HG03175 (cell line): ENCODE measurements at regions not wholly inside any gene's neighbourhood (a gene's known extent, or its start where the extent isn't known, plus 50 kb on each side); places are given as distances from the start of the nearest gene placed in this dataset.

Experiments used
- ATAC-seq: cut with Tn5 transposase; IDR thresholded peaks from one replicate; pipeline ENCODE4 v1.9.1; 2021; ENCODE audit warnings: mild to moderate bottlenecking, moderate library complexity; ENCODE audit not compliant: unreplicated experiment

DNA sequence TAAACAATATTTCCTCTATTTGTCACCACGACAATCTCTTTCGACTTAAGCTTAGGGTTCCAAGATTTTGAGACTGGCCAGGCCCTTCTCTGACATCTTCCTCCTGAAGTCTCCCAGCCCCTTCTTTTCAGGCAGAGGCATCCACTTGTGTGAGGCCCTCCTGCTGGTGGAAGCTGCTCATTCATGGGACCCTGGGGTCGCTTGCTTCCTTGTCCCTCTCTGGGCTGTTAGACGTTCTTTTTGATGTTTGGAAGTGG is 188.2 kb upstream of the APCDD1 start:
- ATAC-seq, result no peak

GRCh38 chr18:10269261-10269660 is 185.2 kb upstream of the APCDD1 start:
- ATAC-seq, result no peak

DNA sequence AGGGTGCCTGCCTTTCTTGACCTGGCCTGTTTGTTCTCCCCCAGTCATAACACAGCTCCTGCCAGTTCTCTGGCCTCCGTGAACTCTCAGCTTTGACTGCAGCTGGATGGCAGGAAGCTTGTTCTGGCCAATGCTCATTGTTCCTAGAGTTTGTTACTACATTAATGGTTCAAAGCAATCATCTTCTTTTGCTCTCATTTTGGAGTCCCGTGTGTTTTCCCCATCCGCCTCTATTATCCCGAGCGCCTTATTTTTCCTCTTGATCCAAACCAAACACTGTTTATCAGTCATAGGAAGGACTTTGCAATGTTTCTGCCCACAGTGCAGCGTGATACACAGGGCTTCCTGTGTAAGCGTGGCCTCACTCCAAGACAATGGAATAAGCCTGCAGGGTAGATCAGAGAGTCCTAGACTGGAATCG is 184.3 kb upstream of the APCDD1 start:
- ATAC-seq, result no peak

DNA sequence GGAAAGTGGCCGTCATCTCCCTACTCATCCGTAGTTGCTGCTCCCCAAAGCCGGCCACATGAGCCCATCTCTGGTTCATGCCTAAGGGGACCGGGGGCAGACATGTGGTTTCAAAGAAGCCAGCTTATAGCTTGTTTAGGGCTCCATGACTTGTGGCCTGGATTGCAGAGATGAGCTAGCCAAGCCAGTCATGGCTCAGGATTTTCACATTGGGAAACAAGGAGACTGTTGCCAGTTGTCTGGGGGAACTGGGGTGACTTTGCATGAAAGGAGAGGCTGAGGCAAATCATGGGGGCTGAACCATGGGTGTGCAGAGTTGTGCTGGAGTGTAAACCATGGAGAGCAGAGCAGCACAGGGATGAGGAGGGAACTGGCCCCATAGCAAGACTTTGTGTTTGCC is 183.0 kb upstream of the APCDD1 start:
- ATAC-seq, result no peak

DNA sequence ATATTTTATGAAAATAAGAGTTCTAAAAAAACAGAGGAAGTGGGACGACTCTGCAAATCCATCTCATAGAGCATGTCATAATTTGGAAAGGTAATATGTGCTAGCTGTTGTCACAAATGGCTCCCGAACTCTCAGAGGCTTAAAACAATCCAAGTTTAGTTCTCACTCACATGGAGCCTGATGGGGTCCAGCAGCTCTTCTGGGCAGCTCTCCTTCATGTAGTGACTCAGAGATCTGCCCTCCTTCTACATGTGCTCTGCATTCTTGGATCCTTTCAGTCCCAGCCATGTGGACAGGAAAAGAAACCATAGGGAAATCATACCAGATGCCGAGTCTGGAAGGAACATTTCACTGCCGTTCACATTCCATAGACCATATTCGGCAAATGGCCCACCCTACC is 180.1 kb upstream of the APCDD1 start:
- ATAC-seq, result no peak

DNA sequence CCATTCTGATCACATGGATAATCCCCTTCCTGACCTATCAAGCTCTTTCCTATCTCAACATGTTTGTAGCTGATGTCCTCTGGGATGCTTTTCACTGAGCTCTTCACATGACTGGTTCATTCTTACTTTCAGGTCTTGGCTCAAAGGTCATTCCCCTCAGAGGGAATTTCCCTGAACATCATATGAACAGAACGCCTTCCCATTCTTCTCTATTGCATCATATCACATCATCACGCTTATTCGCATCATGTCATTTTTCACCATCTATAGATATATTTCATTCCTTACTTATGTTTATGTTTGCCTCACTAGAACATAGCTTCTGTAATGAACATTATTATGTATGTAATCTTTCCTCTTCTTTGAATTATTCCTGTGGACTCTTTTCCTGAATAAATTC is 178.9 kb upstream of the APCDD1 start:
- no peak for ATAC-seq

DNA sequence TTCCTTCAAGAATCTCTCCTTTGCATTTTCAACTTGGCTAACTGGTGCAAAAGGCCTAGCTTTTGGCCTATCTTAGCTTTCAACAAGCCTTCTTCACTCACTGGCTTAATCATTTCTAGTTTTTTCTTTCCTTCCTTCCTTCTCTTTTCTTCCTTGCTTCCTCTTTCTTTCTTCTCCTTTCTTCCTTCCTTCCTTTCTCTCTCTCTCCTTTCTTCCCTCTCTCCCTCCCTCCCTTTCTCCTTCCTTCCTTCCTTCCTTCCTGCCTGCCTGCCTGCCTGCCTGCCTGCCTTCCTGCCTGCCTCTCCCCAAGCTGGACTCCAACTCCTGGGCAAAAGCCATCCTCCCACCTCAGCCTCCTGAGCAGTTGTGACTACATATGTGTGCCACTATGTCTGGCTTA is 176.2 kb upstream of the APCDD1 start:
- ATAC-seq, result no peak

DNA sequence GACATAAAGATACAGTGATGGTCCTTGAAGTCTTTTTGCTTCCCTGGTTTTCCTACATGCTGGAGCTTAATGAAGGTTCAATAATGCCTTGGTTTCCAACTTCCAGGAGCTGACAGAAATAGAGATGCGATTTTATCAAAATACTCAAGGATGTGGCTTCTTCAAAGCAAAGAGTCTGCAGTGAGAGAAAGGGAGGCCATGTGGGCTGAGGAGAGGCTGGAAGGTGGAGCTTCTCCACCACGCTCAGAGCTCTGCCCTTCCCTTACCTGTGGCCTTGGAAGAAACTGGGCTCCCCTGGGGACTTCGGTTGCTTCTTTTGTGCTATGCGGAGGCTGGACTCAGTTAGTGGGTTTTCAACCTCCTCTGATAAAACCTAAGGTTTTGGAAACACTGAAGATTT is 175.0 kb upstream of the APCDD1 start:
- no peak for ATAC-seq

GRCh38 chr18:10279905-10280644 is 174.4 kb upstream of the APCDD1 start:
- ATAC-seq, result no peak

- no peak for ATAC-seq
Observed at GRCh38 chr18:10284540-10285282, 169.7 kb upstream of the APCDD1 start.

DNA sequence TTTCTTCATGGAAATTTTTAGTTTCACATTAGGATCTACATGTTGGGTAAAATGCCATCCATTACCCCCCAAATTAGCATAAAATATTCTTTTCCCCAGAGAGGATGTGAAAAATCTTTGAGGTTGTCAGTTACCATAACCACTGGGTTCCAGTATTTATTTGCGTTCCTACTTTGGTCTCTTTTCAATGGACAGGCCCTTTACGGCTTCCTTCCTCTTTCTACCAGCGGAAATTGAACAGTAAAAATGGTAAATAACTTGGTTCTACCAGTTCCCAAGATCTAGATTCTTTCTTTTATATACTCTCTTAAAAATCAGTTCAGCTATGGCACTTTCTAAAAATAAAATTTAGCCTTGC is 169.2 kb upstream of the APCDD1 start:
- no peak for ATAC-seq

DNA sequence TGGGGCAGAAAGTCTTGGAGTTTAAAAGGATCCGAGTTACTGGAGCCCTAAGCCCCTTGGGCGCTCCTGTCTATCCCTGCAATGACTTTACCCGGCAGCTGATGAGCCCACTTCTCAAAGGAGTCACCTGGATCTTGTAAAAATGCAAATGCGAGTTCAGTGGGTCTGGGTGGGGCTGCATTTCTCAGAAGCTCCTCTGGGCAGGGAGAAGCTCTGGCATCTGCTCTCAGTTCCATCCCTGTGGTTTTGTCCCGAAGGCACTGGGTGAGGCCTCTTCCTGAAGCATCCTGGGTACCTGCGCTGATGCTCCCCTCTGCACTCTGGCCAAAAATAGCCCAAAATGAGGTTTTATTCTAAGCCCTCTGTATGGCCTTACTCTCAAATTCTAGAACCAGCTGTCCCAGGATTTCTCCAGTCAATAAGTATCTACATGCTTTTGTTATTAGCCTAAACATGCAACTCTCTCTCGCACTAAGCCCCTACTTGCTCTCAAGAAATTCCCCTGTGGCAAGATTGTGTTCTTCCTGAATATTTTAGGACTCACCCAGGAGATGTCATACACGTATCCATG is 167.8 kb upstream of the APCDD1 start:
- no peak for ATAC-seq

DNA sequence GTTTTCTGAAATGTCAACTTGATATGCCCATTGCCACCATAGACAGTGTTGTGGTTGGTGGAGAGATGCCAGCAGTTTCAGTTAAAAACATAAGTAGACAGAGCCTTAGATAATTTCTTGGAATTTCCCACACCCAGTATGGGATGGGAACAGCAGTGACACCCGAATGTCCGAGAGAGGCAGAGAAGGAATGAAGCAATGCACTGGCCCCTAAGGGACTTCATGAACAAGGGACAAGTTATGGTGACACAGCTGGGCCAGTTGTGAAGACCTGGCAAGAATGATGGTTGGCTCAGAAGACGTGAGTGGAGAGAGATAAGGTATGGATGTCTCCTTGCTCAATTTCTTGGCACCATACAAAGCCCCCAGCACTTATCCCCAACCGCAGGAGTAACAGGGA is 165.2 kb upstream of the APCDD1 start:
- no peak for ATAC-seq

- ATAC-seq, result no peak
Observed at GRCh38 chr18:10289951-10290637, 164.3 kb upstream of the APCDD1 start.

DNA sequence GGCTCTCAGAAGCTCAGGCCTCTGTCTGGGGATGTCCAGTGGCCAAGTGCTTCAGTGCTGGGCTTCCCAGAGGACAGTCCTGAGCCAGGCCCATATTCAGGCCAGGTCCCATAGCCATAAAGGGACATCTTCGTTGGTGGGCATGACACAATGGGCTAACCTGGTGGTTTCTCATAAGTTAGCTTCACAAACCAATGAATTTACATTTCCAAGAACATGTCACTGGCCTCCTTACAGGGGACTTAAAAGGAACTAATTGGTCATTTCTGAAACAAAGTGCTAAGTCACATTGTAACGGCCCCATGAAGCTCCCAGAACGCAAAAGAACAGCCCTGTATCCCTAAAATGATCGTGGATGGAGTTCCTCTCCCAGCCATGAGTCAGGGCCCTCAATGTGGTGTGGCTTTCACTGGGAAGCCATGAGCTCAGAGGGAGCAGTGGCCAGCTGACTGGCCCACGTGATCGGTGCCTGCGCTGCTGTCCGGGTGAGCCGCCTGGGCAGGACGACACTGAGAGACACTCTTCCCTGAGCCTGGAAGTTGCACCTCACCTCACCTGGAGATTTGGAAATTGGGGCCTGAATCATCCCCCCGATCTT is 163.7 kb upstream of the APCDD1 start:
- ATAC-seq, result no peak

GRCh38 chr18:10291568-10291981 is 162.9 kb upstream of the APCDD1 start:
- ATAC-seq, result no peak

DNA sequence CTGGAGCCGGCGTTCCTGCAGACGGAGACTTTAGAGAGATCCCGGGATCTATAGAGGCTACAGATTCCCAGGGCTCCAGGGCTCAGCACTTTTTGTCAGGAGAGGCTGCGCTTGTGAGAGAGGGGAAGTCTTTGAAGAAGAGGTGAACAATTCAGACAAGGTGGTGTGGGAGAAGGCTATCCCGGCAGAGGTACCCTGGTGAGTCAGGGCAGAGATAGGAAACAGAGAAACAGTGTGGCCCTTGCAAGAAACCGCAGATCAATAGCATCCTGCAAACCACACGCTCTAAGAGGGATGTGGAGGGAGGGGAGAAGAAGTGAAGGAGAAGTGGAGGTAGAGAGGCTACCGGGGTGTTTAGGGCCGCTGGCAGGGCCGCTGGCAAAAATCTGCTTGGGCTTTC is 160.5 kb upstream of the APCDD1 start:
- ATAC-seq, result no peak

DNA sequence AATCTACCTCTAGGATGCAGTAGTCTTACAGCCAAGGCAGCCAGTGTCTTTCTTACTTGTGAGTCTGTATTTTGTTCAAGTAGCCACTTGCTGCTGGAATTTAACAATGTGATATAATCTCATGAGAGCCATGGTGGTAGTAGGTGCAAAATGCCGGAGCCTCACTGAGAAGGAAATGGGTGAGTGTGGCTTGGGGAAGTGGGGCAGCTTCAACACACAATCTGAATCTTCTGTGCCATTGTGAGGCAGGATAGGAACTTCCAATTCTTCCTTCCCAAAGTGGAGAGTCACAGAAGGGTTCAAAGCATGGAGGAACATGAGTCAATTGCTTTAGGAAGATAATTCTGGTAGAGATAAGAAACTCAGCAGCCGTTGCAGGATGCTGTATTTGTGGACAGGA is 158.7 kb upstream of the APCDD1 start:
- ATAC-seq, result no peak

DNA sequence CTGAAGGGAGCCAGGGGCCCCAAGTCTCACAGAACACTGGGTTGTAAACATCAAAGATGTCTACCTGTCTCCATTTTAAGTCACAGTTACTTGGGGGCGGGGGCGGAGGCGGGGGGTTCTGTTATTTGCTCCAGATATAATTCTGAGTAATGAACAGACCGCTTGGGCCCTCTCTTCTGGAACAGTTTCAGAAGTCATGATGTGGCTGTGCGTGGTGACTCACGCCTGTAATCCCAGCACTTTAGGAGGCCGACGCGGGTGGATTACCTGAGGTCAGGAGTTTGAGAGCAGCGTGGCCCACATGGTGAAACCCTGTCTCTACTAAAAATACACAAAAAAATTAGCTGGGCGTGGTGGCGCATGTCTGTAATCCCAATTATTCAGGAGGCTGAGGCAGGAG is 157.9 kb upstream of the APCDD1 start:
- no peak for ATAC-seq

- ATAC-seq, result no peak
Observed at GRCh38 chr18:10297086-10297485, 157.3 kb upstream of the APCDD1 start.

GRCh38 chr18:10298346-10298745 is 156.1 kb upstream of the APCDD1 start:
- ATAC-seq, result no peak

GRCh38 chr18:10299643-10300042 is 154.8 kb upstream of the APCDD1 start:
- ATAC-seq, result no peak
